ENCODE measurements at regions not wholly inside any gene's neighbourhood (a gene's known extent, or its start where the extent isn't known, plus 50 kb on each side); places are given as distances from the start of the nearest gene placed in this dataset.

GRCh38 chr13:74825938-74826246, 656.1 kb downstream of the TBC1D4 start:
- H3K9ac ChIP-seq (ENCODE audit: insufficient read depth in 1 of 2, low read length in 2 of 2): no peak overlapping the region
- H3K36me3 ChIP-seq (ENCODE audit: control insufficient read depth in 4 of 4, insufficient read depth in 4 of 4, low read length in 4 of 4): no peaks in the 10 kb centered on the region
- DNase-seq (no peak), ATAC-seq (ENCODE audit: insufficient read depth, low FRiP score) (no peak)
- no peak overlapping the region for H3K4me3 ChIP-seq
- no peak for TF ChIP-seq CTCF (IDR thresholded peaks at IDR 0.05; ENCODE audit: control extremely low read depth, extremely low read depth)
- no peaks in the 10 kb centered on the region for H3K9me3 ChIP-seq (ENCODE audit: control insufficient read depth in 4 of 4, insufficient read depth in 3 of 4, low read length in 3 of 4)
- peaks cover 0 to 5% (median under 1%) of the 10 kb centered on the region in 5 donors for H3K4me1 ChIP-seq (ENCODE audit: control insufficient read depth in 5 of 5, insufficient read depth in 5 of 5, low read length in 5 of 5)
- no peak overlapping the region for H3K27ac ChIP-seq (ENCODE audit: low read depth in 1 of 2, low read length in 1 of 2)
- no peaks in the 10 kb centered on the region for H3K27me3 ChIP-seq (ENCODE audit: control insufficient read depth in 3 of 3, insufficient read depth in 3 of 3, low read length in 2 of 3)

DNA sequence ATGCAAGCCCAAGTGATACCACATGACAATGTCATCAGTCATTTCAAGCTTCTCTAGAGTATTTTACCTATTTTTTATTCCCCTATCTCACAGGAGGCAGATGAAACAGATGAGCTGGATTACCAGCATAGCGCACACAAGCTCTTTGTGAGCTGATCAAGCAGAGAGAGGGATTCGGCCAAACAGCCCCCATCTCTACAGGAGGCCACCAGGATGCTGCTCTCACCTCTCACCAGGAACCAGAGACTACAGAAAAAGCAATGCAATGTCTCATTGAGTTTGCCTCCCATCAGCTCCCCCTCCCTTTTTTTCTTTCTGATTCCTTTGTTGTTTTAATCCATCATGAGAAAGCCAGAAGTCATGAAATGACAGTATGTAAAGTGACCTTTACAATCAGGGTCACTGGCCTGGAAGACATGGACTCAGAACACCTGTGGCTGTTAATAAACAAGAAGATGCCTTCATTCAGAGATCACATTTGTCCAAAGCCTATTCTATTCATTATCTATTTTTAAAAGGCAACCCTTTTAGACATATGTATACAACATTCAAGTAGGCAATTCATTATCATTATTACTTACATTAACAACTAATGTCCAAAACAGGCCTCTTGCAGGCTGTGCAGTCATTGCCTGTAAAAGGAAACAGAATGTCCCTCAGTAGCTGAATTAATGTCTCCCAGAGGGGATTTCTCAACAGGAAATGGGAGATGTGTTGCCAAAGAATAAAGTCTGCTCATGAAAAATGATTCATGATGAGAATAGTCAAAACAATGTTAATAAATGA, 656.6 kb downstream of the TBC1D4 start:
- ATAC-seq (ENCODE audit: insufficient read depth, low FRiP score) (no peak), DNase-seq (peak in 2 of 3 donors; percentile 11 to 48)
- no peaks in the 10 kb centered on the region for H3K27me3 ChIP-seq (ENCODE audit: control insufficient read depth in 3 of 3, insufficient read depth in 3 of 3, low read length in 2 of 3)
- peak overlapping the region in 1 of 2 donors; percentile 55 for H3K27ac ChIP-seq (ENCODE audit: low read depth in 1 of 2, low read length in 1 of 2)
- no peaks in the 10 kb centered on the region for H3K9me3 ChIP-seq (ENCODE audit: control insufficient read depth in 4 of 4, insufficient read depth in 3 of 4, low read length in 3 of 4)
- WGBS, 2 donors: 84 to 88% methylated on average over 2 of the region's 2 CpGs
- H3K9ac ChIP-seq (ENCODE audit: insufficient read depth in 1 of 2, low read length in 2 of 2): no peak overlapping the region
- H3K4me1 ChIP-seq (ENCODE audit: control insufficient read depth in 5 of 5, insufficient read depth in 5 of 5, low read length in 5 of 5): peaks cover 0 to 5% (median 2%) of the 10 kb centered on the region in 5 donors
- H3K36me3 ChIP-seq (ENCODE audit: control insufficient read depth in 4 of 4, insufficient read depth in 4 of 4, low read length in 4 of 4): no peaks in the 10 kb centered on the region
- no peak for TF ChIP-seq CTCF (IDR thresholded peaks at IDR 0.05; ENCODE audit: control extremely low read depth, extremely low read depth)
- no peak overlapping the region for H3K4me3 ChIP-seq

DNA sequence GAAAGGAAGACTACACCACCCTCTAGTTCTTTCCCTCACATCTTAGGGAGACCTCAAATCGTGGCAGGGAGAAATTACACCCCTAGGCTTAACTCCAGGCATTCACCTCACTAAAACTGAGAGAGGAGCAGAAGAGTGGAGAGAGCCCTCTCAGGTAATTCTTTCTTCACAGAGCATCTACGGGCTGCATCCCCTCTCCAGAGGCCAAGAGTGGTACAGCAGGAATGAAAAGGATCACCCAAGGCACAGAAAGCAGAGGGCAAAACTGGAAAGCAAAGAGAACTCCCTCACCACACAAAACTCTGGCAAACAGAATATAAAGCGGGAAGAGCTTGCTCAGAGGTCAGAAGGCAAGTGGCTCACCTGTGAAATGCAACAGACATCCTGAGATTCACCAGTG, 661.2 kb downstream of the TBC1D4 start:
- Histone ChIP-seq H3K27me3 (ENCODE audit: control insufficient read depth in 3 of 3, insufficient read depth in 3 of 3, low read length in 2 of 3) (no peaks in the 10 kb centered on the region), H3K9ac (ENCODE audit: insufficient read depth in 1 of 2, low read length in 2 of 2) (no peak overlapping the region), H3K4me3 (no peak overlapping the region), H3K4me1 (ENCODE audit: control insufficient read depth in 5 of 5, insufficient read depth in 5 of 5, low read length in 5 of 5) (peaks cover 0 to 5% (median 0%) of the 10 kb centered on the region in 5 donors), H3K27ac (ENCODE audit: low read depth in 1 of 2, low read length in 1 of 2) (no peak overlapping the region), H3K9me3 (ENCODE audit: control insufficient read depth in 4 of 4, insufficient read depth in 3 of 4, low read length in 3 of 4) (no peaks in the 10 kb centered on the region), H3K36me3 (ENCODE audit: control insufficient read depth in 4 of 4, insufficient read depth in 4 of 4, low read length in 4 of 4) (no peaks in the 10 kb centered on the region)
- no peak for DNase-seq
- ATAC-seq (ENCODE audit: insufficient read depth, low FRiP score): no peak
- WGBS, 2 donors: 77 to 85% methylated on average over 3 of the region's 3 CpGs
- no peak for TF ChIP-seq CTCF (IDR thresholded peaks at IDR 0.05; ENCODE audit: control extremely low read depth, extremely low read depth)

- Histone ChIP-seq H3K36me3 (ENCODE audit: control insufficient read depth in 4 of 4, insufficient read depth in 4 of 4, low read length in 4 of 4) (no peaks in the 10 kb centered on the region), H3K27me3 (ENCODE audit: control insufficient read depth in 3 of 3, insufficient read depth in 3 of 3, low read length in 2 of 3) (no peaks in the 10 kb centered on the region), H3K9ac (ENCODE audit: insufficient read depth in 1 of 2, low read length in 2 of 2) (no peak overlapping the region), H3K4me3 (no peak overlapping the region), H3K4me1 (ENCODE audit: control insufficient read depth in 5 of 5, insufficient read depth in 5 of 5, low read length in 5 of 5) (peaks cover 0 to 2% (median 0%) of the 10 kb centered on the region in 5 donors), H3K9me3 (ENCODE audit: control insufficient read depth in 4 of 4, insufficient read depth in 3 of 4, low read length in 3 of 4) (no peaks in the 10 kb centered on the region), H3K27ac (ENCODE audit: low read depth in 1 of 2, low read length in 1 of 2) (no peak overlapping the region)
- DNase-seq (no peak), ATAC-seq (ENCODE audit: insufficient read depth, low FRiP score) (no peak)
- WGBS, 2 donors: 76 to 85% methylated on average over 2 of the region's 2 CpGs
- TF ChIP-seq CTCF (IDR thresholded peaks at IDR 0.05; ENCODE audit: control extremely low read depth, extremely low read depth): no peak
Measured at GRCh38 chr13:74819549-74819948, 662.4 kb downstream of the TBC1D4 start.
